ENCODE measurements at regions not wholly inside any gene's neighbourhood (a gene's known extent, or its start where the extent isn't known, plus 50 kb on each side); places are given as distances from the start of the nearest gene placed in this dataset.

DNA sequence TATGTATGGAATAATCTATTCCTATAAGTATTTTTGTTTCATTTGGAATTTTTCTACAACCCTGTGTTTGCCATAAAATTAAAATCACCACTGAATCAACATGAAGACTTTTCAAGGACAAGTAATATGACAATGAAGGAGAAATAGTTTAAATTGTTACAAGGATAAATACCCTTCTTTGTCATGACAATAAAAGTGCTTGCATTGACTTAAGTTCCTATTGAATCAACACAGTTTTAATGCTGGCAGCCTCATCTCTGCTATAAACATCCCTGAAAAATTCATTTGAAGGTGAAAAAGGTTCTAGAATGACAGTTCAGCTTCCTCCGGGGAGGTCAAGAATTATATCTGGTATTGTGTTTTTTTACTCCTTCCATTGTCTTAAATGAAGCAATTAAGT is 1105.1 kb upstream of the CDH9 start:
- H3K4me1 ChIP-seq: no peaks in the 10 kb centered on the region
- TF ChIP-seq, protein P1, sequence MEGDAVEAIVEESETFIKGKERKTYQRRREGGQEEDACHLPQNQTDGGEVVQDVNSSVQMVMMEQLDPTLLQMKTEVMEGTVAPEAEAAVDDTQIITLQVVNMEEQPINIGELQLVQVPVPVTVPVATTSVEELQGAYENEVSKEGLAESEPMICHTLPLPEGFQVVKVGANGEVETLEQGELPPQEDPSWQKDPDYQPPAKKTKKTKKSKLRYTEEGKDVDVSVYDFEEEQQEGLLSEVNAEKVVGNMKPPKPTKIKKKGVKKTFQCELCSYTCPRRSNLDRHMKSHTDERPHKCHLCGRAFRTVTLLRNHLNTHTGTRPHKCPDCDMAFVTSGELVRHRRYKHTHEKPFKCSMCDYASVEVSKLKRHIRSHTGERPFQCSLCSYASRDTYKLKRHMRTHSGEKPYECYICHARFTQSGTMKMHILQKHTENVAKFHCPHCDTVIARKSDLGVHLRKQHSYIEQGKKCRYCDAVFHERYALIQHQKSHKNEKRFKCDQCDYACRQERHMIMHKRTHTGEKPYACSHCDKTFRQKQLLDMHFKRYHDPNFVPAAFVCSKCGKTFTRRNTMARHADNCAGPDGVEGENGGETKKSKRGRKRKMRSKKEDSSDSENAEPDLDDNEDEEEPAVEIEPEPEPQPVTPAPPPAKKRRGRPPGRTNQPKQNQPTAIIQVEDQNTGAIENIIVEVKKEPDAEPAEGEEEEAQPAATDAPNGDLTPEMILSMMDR (IDR thresholded peaks at IDR 0.05): no peak
- no peak for TF ChIP-seq POLR2A (IDR thresholded peaks at IDR 0.05)
- TF ChIP-seq POLR2AphosphoS5 (IDR thresholded peaks at IDR 0.05; ENCODE audit: insufficient read depth in 1 of 2, low read depth in 1 of 2): no peak
- no peak overlapping the region for H3K27ac ChIP-seq
- intact Hi-C loops (cut with DNase I): no loop called here
- H3K36me3 ChIP-seq: no peaks in the 10 kb centered on the region
- no peaks in the 10 kb centered on the region for H3K27me3 ChIP-seq
- H3K4me3 ChIP-seq: no peak overlapping the region
- no peaks in the 10 kb centered on the region for H3K9me3 ChIP-seq
- no peak for DNase-seq (ENCODE audit: extremely low spot score in 2 of 2)

DNA sequence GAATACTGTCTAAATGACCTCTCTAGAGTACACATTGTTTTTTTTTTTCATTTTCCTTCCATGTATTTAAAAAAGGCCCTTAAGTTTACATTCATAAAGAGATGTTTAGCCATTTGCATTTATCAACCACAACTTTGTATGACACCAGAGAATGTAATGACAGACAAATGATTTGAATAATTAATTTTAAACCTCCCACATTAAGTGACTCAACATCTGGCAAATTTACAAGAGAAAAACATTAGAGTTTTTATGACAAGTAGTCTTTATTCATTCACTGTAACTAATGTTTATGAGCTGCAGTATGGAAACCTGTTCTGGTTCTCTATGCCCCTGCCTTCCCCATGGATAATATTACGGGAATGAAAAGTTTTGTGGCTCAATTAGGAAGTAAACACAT is 1093.8 kb upstream of the CDH9 start:
- TF ChIP-seq POLR2AphosphoS5 (IDR thresholded peaks at IDR 0.05; ENCODE audit: insufficient read depth in 1 of 2, low read depth in 1 of 2): no peak
- no peak for TF ChIP-seq POLR2A (IDR thresholded peaks at IDR 0.05)
- TF ChIP-seq, protein P1 (IDR thresholded peaks at IDR 0.05): no peak

DNA sequence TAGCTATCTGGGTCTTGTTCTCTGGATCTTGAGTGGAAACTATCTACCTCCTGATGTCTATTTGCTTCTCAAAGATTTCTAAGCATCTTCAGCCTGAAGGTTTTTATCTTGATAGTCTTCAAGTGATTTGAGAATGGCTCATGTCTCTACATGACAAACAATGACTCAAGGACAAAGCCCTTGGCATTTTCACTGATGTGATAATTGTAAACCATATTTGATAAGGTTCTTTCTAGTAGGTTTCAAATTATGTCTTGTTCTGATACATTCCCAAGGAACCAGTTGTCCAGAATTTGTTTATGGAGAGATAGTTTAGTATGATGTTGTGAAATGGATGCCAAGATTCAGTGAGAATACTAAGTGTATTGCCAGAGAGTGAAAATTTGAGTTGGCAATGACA is 1079.3 kb upstream of the CDH9 start:
- Histone ChIP-seq H3K4me1 (no peaks in the 10 kb centered on the region), H3K27ac (no peak overlapping the region), H3K36me3 (no peaks in the 10 kb centered on the region), H3K9me3 (no peaks in the 10 kb centered on the region), H3K27me3 (no peaks in the 10 kb centered on the region), H3K4me3 (no peak overlapping the region)
- DNase-seq (ENCODE audit: extremely low spot score in 2 of 2): no peak
- no peak for TF ChIP-seq POLR2A (IDR thresholded peaks at IDR 0.05)
- TF ChIP-seq, protein P1 (IDR thresholded peaks at IDR 0.05): no peak
- TF ChIP-seq POLR2AphosphoS5 (IDR thresholded peaks at IDR 0.05; ENCODE audit: insufficient read depth in 1 of 2, low read depth in 1 of 2): no peak
- intact Hi-C loops (cut with DNase I): no loop called here

More for the DNA sequence above, 1093.8 kb upstream of the CDH9 start:
- no peak for DNase-seq (ENCODE audit: extremely low spot score in 2 of 2)
- intact Hi-C loops (cut with DNase I): no loop called here
- H3K4me3 ChIP-seq: no peak overlapping the region
- no peaks in the 10 kb centered on the region for H3K36me3 ChIP-seq
- H3K9me3 ChIP-seq: no peaks in the 10 kb centered on the region
- H3K4me1 ChIP-seq: no peaks in the 10 kb centered on the region
- H3K27ac ChIP-seq: no peak overlapping the region
- H3K27me3 ChIP-seq: no peaks in the 10 kb centered on the region

DNA sequence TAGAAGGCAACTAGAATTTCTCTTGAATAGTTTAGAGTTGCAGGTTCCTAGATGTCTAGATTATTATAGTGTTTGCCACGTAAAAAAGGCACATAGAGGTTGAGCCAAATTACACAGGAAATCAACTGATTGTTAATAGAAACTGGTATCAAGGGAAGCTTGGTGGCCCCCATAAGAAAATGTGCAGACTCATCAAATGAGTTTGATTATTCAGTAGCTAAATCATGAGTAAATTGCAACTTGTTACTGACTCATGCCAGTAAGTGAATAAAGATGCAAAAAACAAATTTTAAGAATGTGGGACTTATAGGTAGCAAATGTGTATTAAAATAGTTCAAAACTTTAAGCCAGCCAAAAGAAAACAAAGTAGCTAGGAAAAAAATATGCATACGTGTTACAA is 1078.9 kb upstream of the CDH9 start:
- intact Hi-C loops (cut with DNase I): no loop called here
- Histone ChIP-seq H3K36me3 (no peaks in the 10 kb centered on the region), H3K4me3 (no peak overlapping the region), H3K9me3 (no peaks in the 10 kb centered on the region), H3K27me3 (no peaks in the 10 kb centered on the region), H3K27ac (no peak overlapping the region), H3K4me1 (no peaks in the 10 kb centered on the region)
- TF ChIP-seq POLR2A (IDR thresholded peaks at IDR 0.05) (no peak), POLR2AphosphoS5 (IDR thresholded peaks at IDR 0.05; ENCODE audit: insufficient read depth in 1 of 2, low read depth in 1 of 2) (no peak)
- TF ChIP-seq, protein P1 (IDR thresholded peaks at IDR 0.05): no peak
- DNase-seq (ENCODE audit: extremely low spot score in 2 of 2): no peak

DNA sequence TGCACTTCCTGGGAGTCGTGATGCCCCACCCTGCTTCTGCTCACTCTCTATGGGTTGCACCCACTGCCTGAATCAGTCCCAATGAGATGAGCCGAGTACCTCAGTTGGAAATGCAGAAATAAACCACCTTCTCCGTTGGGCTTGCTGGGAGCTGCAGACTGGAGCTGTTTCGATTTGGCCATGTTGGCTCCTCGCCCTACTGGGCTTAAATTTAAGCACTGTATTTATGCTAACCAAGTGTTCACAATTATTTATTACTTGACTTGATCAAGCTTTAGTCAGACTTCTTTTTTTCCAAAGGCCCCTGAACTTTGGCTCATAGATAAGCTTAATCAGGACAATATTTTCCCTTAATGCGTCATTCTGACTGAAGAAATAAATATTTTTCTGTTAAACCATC is 1072.4 kb upstream of the CDH9 start:
- intact Hi-C loops (cut with DNase I): no loop called here
- DNase-seq (ENCODE audit: extremely low spot score in 2 of 2): no peak
- Histone ChIP-seq H3K9me3 (no peaks in the 10 kb centered on the region), H3K36me3 (no peaks in the 10 kb centered on the region), H3K27ac (no peak overlapping the region), H3K4me1 (no peaks in the 10 kb centered on the region), H3K27me3 (no peaks in the 10 kb centered on the region), H3K4me3 (no peak overlapping the region)
- no peak for TF ChIP-seq POLR2A (IDR thresholded peaks at IDR 0.05)

DNA sequence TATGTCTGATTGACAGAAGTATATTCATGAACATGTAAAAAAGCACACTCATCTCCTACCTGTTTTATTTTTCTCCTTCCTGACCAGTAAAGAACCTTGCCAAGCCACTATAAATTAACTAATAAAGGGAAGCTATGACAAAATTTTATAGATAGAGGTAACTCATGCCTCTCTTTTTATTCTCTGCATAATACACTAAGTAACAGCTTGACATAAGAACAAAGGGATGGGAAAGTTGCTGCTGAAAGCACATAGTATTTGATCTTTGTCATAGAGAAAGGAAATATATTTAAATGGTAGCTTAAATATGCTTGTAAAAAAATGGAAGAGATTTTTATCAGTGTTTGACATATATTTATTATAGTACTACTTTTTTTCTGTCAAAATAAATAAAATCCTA is 1065.7 kb upstream of the CDH9 start:
- no peaks in the 10 kb centered on the region for H3K36me3 ChIP-seq
- intact Hi-C loops (cut with DNase I): no loop called here
- H3K4me1 ChIP-seq: no peaks in the 10 kb centered on the region
- no peak for TF ChIP-seq POLR2AphosphoS5 (IDR thresholded peaks at IDR 0.05; ENCODE audit: insufficient read depth in 1 of 2, low read depth in 1 of 2)
- TF ChIP-seq POLR2A (IDR thresholded peaks at IDR 0.05): no peak
- TF ChIP-seq, protein P1 (IDR thresholded peaks at IDR 0.05): no peak
- H3K4me3 ChIP-seq: no peak overlapping the region
- no peaks in the 10 kb centered on the region for H3K27me3 ChIP-seq
- no peak for DNase-seq (ENCODE audit: extremely low spot score in 2 of 2)
- no peaks in the 10 kb centered on the region for H3K9me3 ChIP-seq
- no peak overlapping the region for H3K27ac ChIP-seq
